Heart right ventricle (tissue), 16 donors: ENCODE measurements at regions not wholly inside any gene's neighbourhood (a gene's known extent, or its start where the extent isn't known, plus 50 kb on each side); places are given as distances from the start of the nearest gene placed in this dataset.

Experiments used
- ATAC-seq, 8 donors: fragments of 200-7000 bp; cut with Tn5 transposase; one replicate each; pipeline ENCODE4 v1.9.1; 2020; ENCODE audit warnings: mild to moderate bottlenecking in 8 of 8, moderate library complexity in 8 of 8, moderate number of reproducible peaks in 1 of 8
- DNase-seq, 2 donors: peaks; one replicate each; pipeline ENCODE4 v3.0.0-alpha.2; 2020
- H3K27ac ChIP-seq, 10 donors: fragments of 200-600 bp; sonication (generic) in 2 of 10; one replicate each; pipeline versions ENCODE4 v1.5.0 to v1.8.0; 2020 to 2022; ENCODE audit warnings: mild to moderate bottlenecking in 3 of 10
- H3K27me3 ChIP-seq, 7 donors: fragments of 200-600 bp; one replicate each; pipeline ENCODE4 v1.8.0; 2021 to 2022; ENCODE audit warnings: mild to moderate bottlenecking in 2 of 7
- H3K36me3 ChIP-seq, 9 donors: fragments of 200-600 bp; sonication (generic) in 1 of 9; one replicate each; pipeline versions ENCODE4 v1.5.0 to v1.8.0; 2020 to 2022; ENCODE audit warnings: mild to moderate bottlenecking in 2 of 9
- H3K4me1 ChIP-seq, 9 donors: fragments of 200-600 bp; sonication (generic) in 1 of 9; one replicate each; pipeline versions ENCODE4 v1.5.0 to v1.8.0; 2020 to 2022; ENCODE audit warnings: mild to moderate bottlenecking in 4 of 9
- H3K4me3 ChIP-seq, 10 donors: fragments of 200-600 bp; sonication (generic) in 2 of 10; one replicate each; pipeline versions ENCODE4 v1.5.0 to v1.8.0; 2020 to 2022; ENCODE audit warnings: mild to moderate bottlenecking in 7 of 10, moderate library complexity in 2 of 10
- H3K9me3 ChIP-seq, 11 donors: fragments of 200-600 bp in 10 of 11; sonication (generic) in 2 of 11; one replicate each; pipeline versions ENCODE4 v1.5.0 to v1.8.0; 2013 to 2022; ENCODE audit warnings: mild to moderate bottlenecking in 2 of 11, control low read depth in 1 of 11, moderate library complexity in 1 of 11
- CTCF ChIP-seq, 9 donors: fragments of 200-600 bp; sonication (generic) in 2 of 9; IDR thresholded peaks; one replicate each; pipeline versions ENCODE4 v1.5.0 to v1.8.0; 2021 to 2022; ENCODE audit warnings: antibody characterized with exemption in 9 of 9, mild to moderate bottlenecking in 5 of 9, moderate library complexity in 1 of 9
- WGBS, 2 donors: extraction: QIAGEN DNeasy Blood & Tissue Kit; methylation state at CpG; one replicate each; pipeline ENCODE4 v1.1.7; 2013; ENCODE audit warnings: inconsistent platforms in 1 of 2; 5-methylcytosine and 5-hydroxymethylcytosine counted together
- intact Hi-C, 10 donors: fragments of 100-400 bp; cut with DNase I; formaldehyde crosslinking; loops; one replicate each; pipeline versions ENCODE4 v1.11.1 to v1.14.2; 2022
- donor health status: Arrhythmogenic right ventricular cardiomyopathy.
- donor health status: ischemic (EF 13 %, LVEDD 7.1; RV severe dilation, severe dysfunction).
- donor health status: healthy with polysubstance abuse.
- donor health status: DM: no; HTN: yes; CAD: no.
- donor health status: DM: no; HTN: no; CAD: no.
- donor health status: ischemic (EF 25% LVEDD 6.9; RV normal size, moderate dysfunction).
- donor health status: ischemic (EF 25% LVEDD 5.7; RV mildly dilated, moderate dysfunction).
- donor health status: healthy.
- donor health status: DM: yes; HTN: yes; CAD: no.
- donor health status: Ischemic cardiomyopathy.
- donor health status: ischemic (EF 35%, LVEDD 5.7; RV mildly dilated, moderate dysfunction).
- donor health status: nonischemic (EF 11% LVEDD 7.7; RV severe dilation, severe dysfunction).
- donor health status: DM: yes; HTN: yes; CAD: no.
- donor health status: PGD.
- donor health status: ischemic (EF 29% LVEDD 5.4; RV normal size, mild dysfunction).
- donor health status: nonischemic (EF 23%, LVEDD 6.1; RV moderate dilation, normal function).

- Histone ChIP-seq H3K27me3 (no peaks in the 10 kb centered on the region), H3K4me1 (peaks cover 5 to 35% (median 25%) of the 10 kb centered on the region in 9 donors), H3K27ac (no peak overlapping the region), H3K9me3 (peaks cover 0 to 10% (median 0%) of the 10 kb centered on the region in 11 donors), H3K4me3 (no peak overlapping the region), H3K36me3 (no peaks in the 10 kb centered on the region)
- 95 to 97% methylated on average over 3 of the region's 3 CpGs for WGBS, 2 donors
- TF ChIP-seq CTCF (IDR thresholded peaks at IDR 0.05) = no peak
- DNase-seq = no peak
- ATAC-seq = no peak
- intact Hi-C loops = loop anchor here in 3 of 10 donors (5.0 to 10.0 kb wide), 2 partner anchors 34 to 63 kb away; partner anchors contain the start of gene IGFBP2 (in 1 of the 3)
These were observed 61.9 kb upstream of the IGFBP2 start for GRCh38 chr2:216571178-216571908.

GRCh38 chr2:216571909-216572513 lies 61.2 kb upstream of the IGFBP2 start:
- no peak for TF ChIP-seq CTCF (IDR thresholded peaks at IDR 0.05)
- Histone ChIP-seq H3K36me3 (no peaks in the 10 kb centered on the region), H3K4me1 (peaks cover 5 to 35% (median 25%) of the 10 kb centered on the region in 9 donors), H3K9me3 (peaks cover 0 to 10% (median 0%) of the 10 kb centered on the region in 11 donors), H3K4me3 (no peak overlapping the region), H3K27me3 (no peaks in the 10 kb centered on the region), H3K27ac (peak overlapping the region in 8 of 10 donors; percentile 74 to 89 (median 84))
- intact Hi-C loops = loop anchor here in 3 of 10 donors (5.0 to 10.0 kb wide), 2 partner anchors 35 to 63 kb away; partner anchors contain the start of gene IGFBP2 (in 1 of the 3)
- 93 to 98% methylated on average over 4 of the region's 4 CpGs for WGBS, 2 donors
- no peak for DNase-seq
- no peak for ATAC-seq

GRCh38 chr2:216572582-216573578 lies 60.3 kb upstream of the IGFBP2 start:
- H3K4me1 ChIP-seq = peaks cover 5 to 35% (median 25%) of the 10 kb centered on the region in 9 donors

More at GRCh38 chr2:216572582-216573578, 60.3 kb upstream of the IGFBP2 start:
- DNase-seq = peak; percentile 78 to 94
- intact Hi-C loops = loop anchor here in 3 of 10 donors (5.0 to 10.0 kb wide), 2 partner anchors 36 to 62 kb away; partner anchors contain the start of gene IGFBP2 (in 1 of the 3)
- WGBS, 2 donors = 44 to 49% methylated on average over 12 of the region's 12 CpGs
- H3K4me3 ChIP-seq = no peak overlapping the region
- peak; percentile 88 to 97 (median 96) for ATAC-seq
- H3K36me3 ChIP-seq = no peaks in the 10 kb centered on the region
- H3K9me3 ChIP-seq = peaks cover 0 to 10% (median 0%) of the 10 kb centered on the region in 11 donors
- TF ChIP-seq CTCF (IDR thresholded peaks at IDR 0.05) = no peak
- peak overlapping the region; percentile 63 to 89 (median 86) for H3K27ac ChIP-seq
- H3K27me3 ChIP-seq = no peaks in the 10 kb centered on the region
